ENCODE measurements at regions not wholly inside any gene's neighbourhood (a gene's known extent, or its start where the extent isn't known, plus 50 kb on each side); places are given as distances from the start of the nearest gene placed in this dataset.

- H3K36me3 ChIP-seq: no peaks in the 10 kb centered on the region
Observed at GRCh38 chr16:55149622-55150021, 174.4 kb upstream of the IRX6 start.

GRCh38 chr16:55151561-55152305 is 172.3 kb upstream of the IRX6 start:
- Histone ChIP-seq H3K9me3 (no peaks in the 10 kb centered on the region), H3K4me3 (no peak overlapping the region), H3K27me3 (replicated peaks; ENCODE audit: insufficient read depth) (no peaks in the 10 kb centered on the region), H3K27ac (no peak overlapping the region), H3K36me3 (no peaks in the 10 kb centered on the region), H3K4me1 (ENCODE audit: control insufficient read depth in 1 of 2, low read depth in 2 of 2) (no peaks in the 10 kb centered on the region)
- TF ChIP-seq, protein P1, sequence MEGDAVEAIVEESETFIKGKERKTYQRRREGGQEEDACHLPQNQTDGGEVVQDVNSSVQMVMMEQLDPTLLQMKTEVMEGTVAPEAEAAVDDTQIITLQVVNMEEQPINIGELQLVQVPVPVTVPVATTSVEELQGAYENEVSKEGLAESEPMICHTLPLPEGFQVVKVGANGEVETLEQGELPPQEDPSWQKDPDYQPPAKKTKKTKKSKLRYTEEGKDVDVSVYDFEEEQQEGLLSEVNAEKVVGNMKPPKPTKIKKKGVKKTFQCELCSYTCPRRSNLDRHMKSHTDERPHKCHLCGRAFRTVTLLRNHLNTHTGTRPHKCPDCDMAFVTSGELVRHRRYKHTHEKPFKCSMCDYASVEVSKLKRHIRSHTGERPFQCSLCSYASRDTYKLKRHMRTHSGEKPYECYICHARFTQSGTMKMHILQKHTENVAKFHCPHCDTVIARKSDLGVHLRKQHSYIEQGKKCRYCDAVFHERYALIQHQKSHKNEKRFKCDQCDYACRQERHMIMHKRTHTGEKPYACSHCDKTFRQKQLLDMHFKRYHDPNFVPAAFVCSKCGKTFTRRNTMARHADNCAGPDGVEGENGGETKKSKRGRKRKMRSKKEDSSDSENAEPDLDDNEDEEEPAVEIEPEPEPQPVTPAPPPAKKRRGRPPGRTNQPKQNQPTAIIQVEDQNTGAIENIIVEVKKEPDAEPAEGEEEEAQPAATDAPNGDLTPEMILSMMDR (IDR thresholded peaks at IDR 0.05): no peak
- DNase-seq (ENCODE audit: low spot score): no peak
- ATAC-seq (ENCODE audit: insufficient number of reproducible peaks, low FRiP score, low read depth): no peak

More at GRCh38 chr16:55149622-55150021, 174.4 kb upstream of the IRX6 start:
- Histone ChIP-seq H3K4me3 (no peak overlapping the region), H3K27me3 (replicated peaks; ENCODE audit: insufficient read depth) (no peaks in the 10 kb centered on the region), H3K4me1 (ENCODE audit: control insufficient read depth in 1 of 2, low read depth in 2 of 2) (no peaks in the 10 kb centered on the region), H3K27ac (no peak overlapping the region), H3K9me3 (no peaks in the 10 kb centered on the region)
- DNase-seq (ENCODE audit: low spot score) (no peak), ATAC-seq (ENCODE audit: insufficient number of reproducible peaks, low FRiP score, low read depth) (no peak)
- TF ChIP-seq, protein P1 (IDR thresholded peaks at IDR 0.05): no peak

- no peak overlapping the region for H3K27ac ChIP-seq
- ATAC-seq (ENCODE audit: insufficient number of reproducible peaks, low FRiP score, low read depth) (no peak), DNase-seq (ENCODE audit: low spot score) (no peak)
- TF ChIP-seq, protein P1 (IDR thresholded peaks at IDR 0.05): no peak
- H3K36me3 ChIP-seq: no peaks in the 10 kb centered on the region
- H3K27me3 ChIP-seq (replicated peaks; ENCODE audit: insufficient read depth): no peaks in the 10 kb centered on the region
- no peaks in the 10 kb centered on the region for H3K4me1 ChIP-seq (ENCODE audit: control insufficient read depth in 1 of 2, low read depth in 2 of 2)
- H3K9me3 ChIP-seq: no peaks in the 10 kb centered on the region
- no peak overlapping the region for H3K4me3 ChIP-seq
Observed at GRCh38 chr16:55152875-55153390, 171.1 kb upstream of the IRX6 start.

GRCh38 chr16:55154262-55154661 is 169.7 kb upstream of the IRX6 start:
- TF ChIP-seq, protein P1 (IDR thresholded peaks at IDR 0.05): no peak
- Histone ChIP-seq H3K4me1 (ENCODE audit: control insufficient read depth in 1 of 2, low read depth in 2 of 2) (no peaks in the 10 kb centered on the region), H3K36me3 (no peaks in the 10 kb centered on the region), H3K9me3 (no peaks in the 10 kb centered on the region), H3K4me3 (no peak overlapping the region), H3K27ac (no peak overlapping the region), H3K27me3 (replicated peaks; ENCODE audit: insufficient read depth) (no peaks in the 10 kb centered on the region)
- DNase-seq (ENCODE audit: low spot score) (no peak), ATAC-seq (ENCODE audit: insufficient number of reproducible peaks, low FRiP score, low read depth) (no peak)

DNA sequence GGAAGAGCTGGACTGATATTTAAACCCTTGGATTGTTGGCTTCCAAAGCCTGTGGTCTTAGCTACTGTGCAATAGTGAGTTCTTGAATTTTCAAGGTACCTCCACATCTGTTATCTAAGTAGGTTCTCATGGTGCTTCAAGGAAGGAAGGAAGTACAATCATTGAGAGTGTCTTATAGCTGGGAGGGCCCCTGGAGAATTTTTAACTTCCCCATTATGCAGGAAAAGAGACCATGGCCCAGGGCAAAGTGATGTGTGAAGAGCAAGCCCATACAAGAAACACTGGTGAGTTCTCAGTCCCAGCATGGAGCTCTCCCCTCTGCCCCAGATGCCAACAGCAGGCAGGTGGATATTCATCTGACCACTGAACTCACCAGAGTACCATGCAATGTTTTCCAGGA is 169.0 kb upstream of the IRX6 start:
- TF ChIP-seq, protein P1 (IDR thresholded peaks at IDR 0.05): no peak
- H3K4me1 ChIP-seq (ENCODE audit: control insufficient read depth in 1 of 2, low read depth in 2 of 2): no peaks in the 10 kb centered on the region
- H3K27me3 ChIP-seq (replicated peaks; ENCODE audit: insufficient read depth): no peaks in the 10 kb centered on the region
- H3K4me3 ChIP-seq: no peak overlapping the region
- H3K36me3 ChIP-seq: no peaks in the 10 kb centered on the region
- no peak for ATAC-seq (ENCODE audit: insufficient number of reproducible peaks, low FRiP score, low read depth)
- no peak overlapping the region for H3K27ac ChIP-seq
- no peak for DNase-seq (ENCODE audit: low spot score)
- no peaks in the 10 kb centered on the region for H3K9me3 ChIP-seq

Measured in thoracic aorta (tissue), 2 donors.